SK-N-SH (cell line): ENCODE measurements at regions not wholly inside any gene's neighbourhood (a gene's known extent, or its start where the extent isn't known, plus 50 kb on each side); places are given as distances from the start of the nearest gene placed in this dataset.
"Not testable (repeated sequence)": the region's sequence is repeated elsewhere in the genome, so short reads cannot be mapped to it uniquely, and the experiment has no call there.

Experiments
- CTCF ChIA-PET: fragments of 300-600, 350-600 bp; formaldehyde crosslinking; extraction: SDS; loops from one replicate; lab custom pipeline; 2021; lab: Yijun Ruan, JAX
- POLR2A ChIA-PET: fragments of 350-600 bp; sonication (Branson Sonifier 250); formaldehyde crosslinking; extraction: SDS; loops from one replicate; lab custom pipeline; 2020; ENCODE audit warnings: antibody characterized with exemption, inconsistent platforms; lab: Yijun Ruan, JAX
- DNase-seq: peaks from one replicate; pipeline ENCODE4 v3.0.0; 2012
- H2AFZ ChIP-seq: fragments of 200-600 bp; sonication (generic); 2 replicates; pipeline ENCODE4 v1.8.1; 2016; ENCODE audit warnings: antibody characterized with exemption, mild to moderate bottlenecking, low read depth
- H3F3A ChIP-seq: fragments of 200-600 bp; sonication (generic); replicated peaks from 2 replicates; pipeline ENCODE3; 2016; ENCODE audit warnings: antibody characterized with exemption, mild to moderate bottlenecking; ENCODE audit not compliant: insufficient read depth
- H3K27ac ChIP-seq, 2 experiments: fragments of 200-500 bp in 1 of 2; fragments of 200-600 bp in 1 of 2; sonication (Bioruptor generic) in 1 of 2; sonication (generic), shearing (Covaris generic) in 1 of 2; 2 replicates each; pipeline versions ENCODE4 v1.5.1 to v1.6.1; 2014 to 2016; ENCODE audit warnings: low read depth in 2 of 2, inconsistent platforms in 1 of 2, low read length in 1 of 2, mild to moderate bottlenecking in 1 of 2, mixed read lengths in 1 of 2
- H3K27me3 ChIP-seq: fragments of 200-600 bp; sonication (generic), shearing (Covaris generic); 2 replicates; pipeline ENCODE4 v1.6.1; 2016; ENCODE audit warnings: mixed run types; ENCODE audit not compliant: insufficient read depth
- H3K36me3 ChIP-seq, 2 experiments: fragments of 200-500 bp in 1 of 2; fragments of 200-600 bp in 1 of 2; sonication (Bioruptor generic) in 1 of 2; sonication (generic) in 1 of 2; replicated peaks in 1 of 2; 2 replicates each; pipeline versions ENCODE3 to v1.5.1; 2014 to 2016; ENCODE audit warnings: low read length in 1 of 2, mild to moderate bottlenecking in 1 of 2; ENCODE audit not compliant: insufficient read depth in 2 of 2, control insufficient read depth in 1 of 2
- H3K4me1 ChIP-seq, 2 experiments: fragments of 200-500 bp in 1 of 2; fragments of 200-600 bp in 1 of 2; sonication (Bioruptor generic) in 1 of 2; sonication (generic), shearing (Covaris generic) in 1 of 2; 2 replicates each; pipeline versions ENCODE4 v1.5.1 to v1.6.1; 2014 to 2016; ENCODE audit warnings: low read depth in 1 of 2, low read length in 1 of 2, mixed run types in 1 of 2; ENCODE audit not compliant: insufficient read depth in 2 of 2, control insufficient read depth in 1 of 2
- H3K4me2 ChIP-seq: fragments of 200-600 bp; sonication (generic), shearing (Covaris generic); 2 replicates; pipeline ENCODE4 v1.6.1; 2017; ENCODE audit warnings: mixed run types
- H3K4me3 ChIP-seq, 2 experiments: fragments of 200-500 bp in 1 of 2; fragments of 200-600 bp in 1 of 2; sonication (Bioruptor generic) in 1 of 2; sonication (generic), shearing (Covaris generic) in 1 of 2; 2 replicates each; pipeline versions ENCODE4 v1.5.1 to v1.8.1; 2014 to 2016; ENCODE audit warnings: low read depth in 2 of 2, inconsistent platforms in 1 of 2, low read length in 1 of 2, mild to moderate bottlenecking in 1 of 2, mixed read lengths in 1 of 2, moderate library complexity in 1 of 2
- H3K79me2 ChIP-seq: fragments of 200-600 bp; sonication (generic); 2 replicates; pipeline ENCODE4 v1.8.1; 2017; ENCODE audit warnings: mild to moderate bottlenecking; ENCODE audit not compliant: insufficient read depth
- H3K9ac ChIP-seq: fragments of 200-600 bp; sonication (generic); 2 replicates; pipeline ENCODE4 v1.6.1; 2017; ENCODE audit warnings: mixed run types
- H3K9me2 ChIP-seq: fragments of 200-600 bp; sonication (generic); 2 replicates; pipeline ENCODE4 v1.6.1; 2017; ENCODE audit warnings: mixed run types
- H3K9me3 ChIP-seq: fragments of 200-600 bp; sonication (generic); 2 replicates; pipeline ENCODE4 v1.6.1; 2017; ENCODE audit warnings: mixed run types, mild to moderate bottlenecking, moderate library complexity
- H4K20me1 ChIP-seq: fragments of 200-600 bp; sonication (generic); 2 replicates; pipeline ENCODE4 v1.6.1; 2017; ENCODE audit warnings: mild to moderate bottlenecking, mixed run types; ENCODE audit not compliant: insufficient read depth
- FOSL2 ChIP-seq: IDR thresholded peaks from 2 replicates; pipeline ENCODE4 v1.4.0; 2012; ENCODE audit warnings: low read depth, mild to moderate bottlenecking, moderate library complexity, borderline replicate concordance
- JUND ChIP-seq: IDR thresholded peaks from 2 replicates; pipeline ENCODE4 v1.4.0; 2012
- MXI1 ChIP-seq: IDR thresholded peaks from 2 replicates; pipeline ENCODE4 v1.6.1; 2012; ENCODE audit warnings: mild to moderate bottlenecking, low read depth, low read length, improper control_type of control experiment
- NFIC ChIP-seq: IDR thresholded peaks from 2 replicates; pipeline ENCODE4 v1.4.0; 2012; ENCODE audit warnings: borderline replicate concordance
- POLR2AphosphoS5 ChIP-seq: IDR thresholded peaks from 2 replicates; pipeline ENCODE4 v1.6.1; 2012; ENCODE audit warnings: low read depth, low read length
- RFX5 ChIP-seq: IDR thresholded peaks from 2 replicates; pipeline ENCODE4 v1.6.1; 2012; ENCODE audit warnings: mild to moderate bottlenecking, improper control_type of control experiment, low read length
- SIN3A ChIP-seq: IDR thresholded peaks from 2 replicates; pipeline ENCODE4 v1.6.1; 2012; ENCODE audit warnings: low read depth, mild to moderate bottlenecking, low read length, moderate library complexity, borderline replicate concordance
- TAF1 ChIP-seq: IDR thresholded peaks from 2 replicates; pipeline ENCODE4 v1.6.1; 2012; ENCODE audit warnings: low read depth, mild to moderate bottlenecking, low read length, moderate library complexity, borderline replicate concordance
- WGBS: methylation state at CpG from one replicate; pipeline ENCODE4 v1.1.6; 2017; ENCODE audit warnings: low lambda C conversion rate; 5-methylcytosine and 5-hydroxymethylcytosine counted together
- TF ChIP-seq, protein P1 (sequence below): fragments of 150-350 bp; IDR thresholded peaks from 2 replicates; pipeline ENCODE4 v1.6.1; 2016; ENCODE audit warnings: mild to moderate bottlenecking, low read depth, low read length
- TF ChIP-seq, protein P2 (sequence below): fragments of 200-600 bp; sonication (generic); IDR thresholded peaks from 2 replicates; pipeline ENCODE4 v1.6.1; 2017; ENCODE audit warnings: antibody characterized with exemption, mild to moderate bottlenecking, moderate library complexity
- TF ChIP-seq, protein P3 (sequence below): IDR thresholded peaks from 2 replicates; pipeline ENCODE4 v1.4.0; 2012; ENCODE audit warnings: low read depth

DNA sequence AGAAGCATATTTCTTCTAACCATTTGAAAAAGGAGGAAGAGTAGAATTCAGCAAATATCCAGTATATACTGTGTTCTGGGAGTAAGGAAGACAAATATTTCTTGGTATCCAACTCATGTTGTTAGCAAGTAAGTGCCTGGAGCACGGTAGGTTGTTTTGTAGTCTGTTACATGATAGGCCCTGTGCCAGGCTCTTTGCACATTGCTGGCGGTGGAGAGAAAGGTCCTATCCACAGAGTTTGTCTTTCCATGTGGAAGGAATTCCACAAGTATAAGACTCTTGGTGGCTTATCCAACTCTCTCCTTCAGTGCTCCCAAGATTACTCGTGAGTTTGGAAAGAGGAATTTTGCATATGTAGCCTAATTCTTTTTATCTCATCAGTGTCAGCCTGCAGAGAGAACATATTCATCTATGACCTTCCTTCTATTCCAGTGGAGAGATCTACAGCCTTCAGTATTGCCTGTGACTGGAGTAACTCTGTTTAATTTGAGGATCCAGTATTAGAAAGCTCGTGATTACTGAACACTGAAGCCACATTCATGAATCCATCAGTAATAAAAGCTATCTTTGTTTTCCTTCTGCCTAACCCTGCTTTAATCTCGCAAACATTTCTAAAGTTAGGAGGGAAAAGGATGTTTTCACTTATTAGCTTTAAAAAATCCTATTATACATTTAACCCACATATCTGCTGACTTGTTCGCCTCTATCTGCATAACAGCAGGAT lies 183.9 kb upstream of the CSNK1A1L start:
- no peaks in the 10 kb centered on the region for H3K9me3 ChIP-seq
- no peaks in the 10 kb centered on the region for H3K27me3 ChIP-seq
- TF ChIP-seq FOSL2 (no peak), NFIC (no peak), RFX5 (no peak), POLR2AphosphoS5 (no peak), MXI1 (no peak), SIN3A (no peak), TAF1 (no peak), JUND (no peak)
- TF ChIP-seq, protein P1, sequence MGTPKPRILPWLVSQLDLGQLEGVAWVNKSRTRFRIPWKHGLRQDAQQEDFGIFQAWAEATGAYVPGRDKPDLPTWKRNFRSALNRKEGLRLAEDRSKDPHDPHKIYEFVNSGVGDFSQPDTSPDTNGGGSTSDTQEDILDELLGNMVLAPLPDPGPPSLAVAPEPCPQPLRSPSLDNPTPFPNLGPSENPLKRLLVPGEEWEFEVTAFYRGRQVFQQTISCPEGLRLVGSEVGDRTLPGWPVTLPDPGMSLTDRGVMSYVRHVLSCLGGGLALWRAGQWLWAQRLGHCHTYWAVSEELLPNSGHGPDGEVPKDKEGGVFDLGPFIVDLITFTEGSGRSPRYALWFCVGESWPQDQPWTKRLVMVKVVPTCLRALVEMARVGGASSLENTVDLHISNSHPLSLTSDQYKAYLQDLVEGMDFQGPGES: no peak
- TF ChIP-seq, protein P2, sequence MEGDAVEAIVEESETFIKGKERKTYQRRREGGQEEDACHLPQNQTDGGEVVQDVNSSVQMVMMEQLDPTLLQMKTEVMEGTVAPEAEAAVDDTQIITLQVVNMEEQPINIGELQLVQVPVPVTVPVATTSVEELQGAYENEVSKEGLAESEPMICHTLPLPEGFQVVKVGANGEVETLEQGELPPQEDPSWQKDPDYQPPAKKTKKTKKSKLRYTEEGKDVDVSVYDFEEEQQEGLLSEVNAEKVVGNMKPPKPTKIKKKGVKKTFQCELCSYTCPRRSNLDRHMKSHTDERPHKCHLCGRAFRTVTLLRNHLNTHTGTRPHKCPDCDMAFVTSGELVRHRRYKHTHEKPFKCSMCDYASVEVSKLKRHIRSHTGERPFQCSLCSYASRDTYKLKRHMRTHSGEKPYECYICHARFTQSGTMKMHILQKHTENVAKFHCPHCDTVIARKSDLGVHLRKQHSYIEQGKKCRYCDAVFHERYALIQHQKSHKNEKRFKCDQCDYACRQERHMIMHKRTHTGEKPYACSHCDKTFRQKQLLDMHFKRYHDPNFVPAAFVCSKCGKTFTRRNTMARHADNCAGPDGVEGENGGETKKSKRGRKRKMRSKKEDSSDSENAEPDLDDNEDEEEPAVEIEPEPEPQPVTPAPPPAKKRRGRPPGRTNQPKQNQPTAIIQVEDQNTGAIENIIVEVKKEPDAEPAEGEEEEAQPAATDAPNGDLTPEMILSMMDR: no peak
- POLR2A ChIA-PET: no interaction called here
- CTCF ChIA-PET: no interaction called here
- H3K36me3 ChIP-seq: no peaks in the 10 kb centered on the region
- H3K4me3 ChIP-seq: no peak overlapping the region
- H2AFZ ChIP-seq: no peak overlapping the region
- H3K9me2 ChIP-seq: no peaks in the 10 kb centered on the region
- no peaks in the 10 kb centered on the region for H3K4me1 ChIP-seq
- H3K27ac ChIP-seq: no peak overlapping the region
- no peaks in the 10 kb centered on the region for H3F3A ChIP-seq
- DNase-seq: no peak
- no peaks in the 10 kb centered on the region for H3K79me2 ChIP-seq
- no peak overlapping the region for H3K4me2 ChIP-seq
- H4K20me1 ChIP-seq: no peaks in the 10 kb centered on the region
- WGBS: 26% methylated on average over 6 of the region's 6 CpGs
- H3K9ac ChIP-seq: no peak overlapping the region

DNA sequence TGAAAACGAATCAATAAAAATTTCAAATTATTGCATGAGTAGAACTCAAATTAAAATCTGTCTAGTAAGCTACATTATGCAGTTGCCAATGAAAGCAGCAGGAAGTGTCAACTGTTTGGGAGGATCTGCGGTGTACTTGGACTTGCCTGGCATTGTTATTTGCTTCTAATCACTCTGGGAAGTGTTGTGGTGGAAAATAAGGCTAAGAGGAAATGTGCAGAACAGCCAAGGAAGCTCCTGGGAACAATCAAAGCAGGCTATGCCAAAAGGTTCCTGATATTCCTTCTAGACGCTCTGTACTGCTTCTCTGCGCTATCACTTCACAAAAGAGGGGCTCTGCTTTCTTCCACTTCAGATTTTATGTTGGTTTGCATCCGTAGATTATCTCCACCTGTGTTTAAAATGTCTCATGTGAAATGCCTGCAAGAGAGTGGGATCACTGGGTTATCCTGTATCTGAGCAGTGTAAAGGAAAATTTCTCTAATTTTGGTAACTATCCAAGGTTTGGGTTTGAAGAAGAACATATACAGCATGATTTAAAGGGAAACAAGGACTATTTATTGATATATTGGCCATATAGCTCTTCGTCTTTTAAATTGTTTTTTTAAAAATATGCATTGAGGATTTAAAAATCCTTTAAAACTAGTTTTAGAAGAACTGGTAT lies 182.7 kb upstream of the CSNK1A1L start:
- DNase-seq: no peak
- Histone ChIP-seq H3F3A (no peaks in the 10 kb centered on the region), H3K9me2 (no peaks in the 10 kb centered on the region)
- no peak for TF ChIP-seq POLR2AphosphoS5
- TF ChIP-seq, protein P3, sequence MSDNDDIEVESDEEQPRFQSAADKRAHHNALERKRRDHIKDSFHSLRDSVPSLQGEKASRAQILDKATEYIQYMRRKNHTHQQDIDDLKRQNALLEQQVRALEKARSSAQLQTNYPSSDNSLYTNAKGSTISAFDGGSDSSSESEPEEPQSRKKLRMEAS: no peak
- TF ChIP-seq, all 33 proteins: peak for 0
- Histone ChIP-seq H3K36me3 (no peaks in the 10 kb centered on the region), H3K4me3 (no peak overlapping the region), H2AFZ (peak overlapping the region; percentile 57; the same call in 1 of the 2 replicates), H3K4me2 (no peak overlapping the region), H3K4me1 (no peaks in the 10 kb centered on the region), H3K27me3 (no peaks in the 10 kb centered on the region), H3K79me2 (no peaks in the 10 kb centered on the region), H3K9ac (no peak overlapping the region), H3K27ac (no peak overlapping the region), H3K9me3 (no peaks in the 10 kb centered on the region), H4K20me1 (no peaks in the 10 kb centered on the region)
- POLR2A ChIA-PET: no interaction called here
- 19% methylated on average over 6 of the region's 6 CpGs for WGBS
- CTCF ChIA-PET: interaction anchor here (1.3 kb wide), 1 partner anchor 17 kb away, joined by 6 read pairs; no protein-coding TSS in a partner anchor

DNA sequence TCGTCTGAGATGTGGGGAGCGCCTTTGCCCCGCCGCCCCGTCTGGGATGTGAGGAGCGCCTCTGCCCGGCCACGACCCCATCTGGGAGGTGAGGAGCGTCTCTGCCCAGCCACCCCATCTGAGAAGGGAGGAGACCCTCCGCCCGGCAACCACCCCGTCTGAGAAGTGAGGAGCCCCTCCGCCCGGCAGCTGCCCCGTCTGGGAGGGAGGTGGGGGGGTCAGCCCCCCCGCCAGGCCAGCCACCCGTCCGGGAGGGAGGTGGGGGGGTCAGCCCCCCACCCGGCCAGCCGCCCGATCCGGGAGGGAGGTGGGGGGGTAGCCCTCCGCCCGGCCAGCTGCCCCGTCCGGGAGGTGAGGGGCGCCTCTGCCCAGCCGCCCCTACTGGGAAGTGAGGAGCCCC lies 174.8 kb upstream of the CSNK1A1L start:
- H2AFZ ChIP-seq, H4K20me1 ChIP-seq, H3K9ac ChIP-seq, H3K27me3 ChIP-seq, H3K9me3 ChIP-seq, H3K36me3 ChIP-seq, POLR2A ChIA-PET, H3K4me3 ChIP-seq, H3K9me2 ChIP-seq, DNase-seq, H3K4me1 ChIP-seq, H3F3A ChIP-seq, H3K4me2 ChIP-seq, H3K27ac ChIP-seq, H3K79me2 ChIP-seq, CTCF ChIA-PET: not testable (repeated sequence)
- WGBS: no CpG with 5 or more reads among the region's 28 CpGs
